Stomach (tissue), 4 donors: ENCODE measurements at regions not wholly inside any gene's neighbourhood (a gene's known extent, or its start where the extent isn't known, plus 50 kb on each side); places are given as distances from the start of the nearest gene placed in this dataset.

ENCODE experiments used
- EP300 ChIP-seq: sonication (generic); formaldehyde crosslinking; IDR thresholded peaks from one replicate; pipeline ENCODE4 v1.6.1; 2017; ENCODE audit warnings: antibody characterized with exemption
- POLR2A ChIP-seq, 4 donors: fragments of 450-650 bp; IDR thresholded peaks; one replicate each; pipeline ENCODE4 v1.6.1; 2016; ENCODE audit warnings: antibody characterized with exemption in 4 of 4, control low read depth in 2 of 4, mild to moderate bottlenecking in 1 of 4, moderate library complexity in 1 of 4
- POLR2AphosphoS5 ChIP-seq, 3 donors: sonication (generic); formaldehyde crosslinking; IDR thresholded peaks; one replicate each; pipeline ENCODE4 v1.6.1; 2016; ENCODE audit warnings: antibody characterized with exemption in 3 of 3
- TF ChIP-seq, protein P1 (sequence below), 7 experiments: fragments of 450-650 bp in 4 of 7; fragments of 200-600 bp in 3 of 7; sonication (generic) in 3 of 7; IDR thresholded peaks; one replicate each; pipeline ENCODE4 v1.5.1; 2016 to 2019; ENCODE audit warnings: antibody characterized with exemption in 7 of 7, control low read depth in 2 of 7, mild to moderate bottlenecking in 1 of 7

GRCh38 chr2:118747637-118748036, 99.8 kb downstream of the EN1 start:
- TF ChIP-seq, protein P1, sequence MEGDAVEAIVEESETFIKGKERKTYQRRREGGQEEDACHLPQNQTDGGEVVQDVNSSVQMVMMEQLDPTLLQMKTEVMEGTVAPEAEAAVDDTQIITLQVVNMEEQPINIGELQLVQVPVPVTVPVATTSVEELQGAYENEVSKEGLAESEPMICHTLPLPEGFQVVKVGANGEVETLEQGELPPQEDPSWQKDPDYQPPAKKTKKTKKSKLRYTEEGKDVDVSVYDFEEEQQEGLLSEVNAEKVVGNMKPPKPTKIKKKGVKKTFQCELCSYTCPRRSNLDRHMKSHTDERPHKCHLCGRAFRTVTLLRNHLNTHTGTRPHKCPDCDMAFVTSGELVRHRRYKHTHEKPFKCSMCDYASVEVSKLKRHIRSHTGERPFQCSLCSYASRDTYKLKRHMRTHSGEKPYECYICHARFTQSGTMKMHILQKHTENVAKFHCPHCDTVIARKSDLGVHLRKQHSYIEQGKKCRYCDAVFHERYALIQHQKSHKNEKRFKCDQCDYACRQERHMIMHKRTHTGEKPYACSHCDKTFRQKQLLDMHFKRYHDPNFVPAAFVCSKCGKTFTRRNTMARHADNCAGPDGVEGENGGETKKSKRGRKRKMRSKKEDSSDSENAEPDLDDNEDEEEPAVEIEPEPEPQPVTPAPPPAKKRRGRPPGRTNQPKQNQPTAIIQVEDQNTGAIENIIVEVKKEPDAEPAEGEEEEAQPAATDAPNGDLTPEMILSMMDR (IDR thresholded peaks at IDR 0.05) = no peak
- no peak for TF ChIP-seq EP300
- no peak for TF ChIP-seq POLR2A (IDR thresholded peaks at IDR 0.05)
- TF ChIP-seq POLR2AphosphoS5 (IDR thresholded peaks at IDR 0.05) = no peak
